H1 (cell line): ENCODE measurements at regions not wholly inside any gene's neighbourhood (a gene's known extent, or its start where the extent isn't known, plus 50 kb on each side); places are given as distances from the start of the nearest gene placed in this dataset.

ENCODE experiments used
- CHD2 ChIP-seq: IDR thresholded peaks from 2 replicates; pipeline ENCODE4 v1.6.1; 2012; ENCODE audit warnings: low read length, improper control_type of control experiment
- CTBP2 ChIP-seq: IDR thresholded peaks from 2 replicates; pipeline ENCODE4 v1.7.0; 2011; ENCODE audit warnings: borderline replicate concordance, mild to moderate bottlenecking, moderate library complexity, mixed read lengths, low read length; ENCODE audit not compliant: insufficient read depth, insufficient read length
- EP300 ChIP-seq, 2 experiments: IDR thresholded peaks; 1 replicate in 1 of 2; 2 replicates in 1 of 2; pipeline ENCODE4 v1.6.1; 2011 to 2012; ENCODE audit warnings: low read depth in 2 of 2, low read length in 2 of 2, mild to moderate bottlenecking in 2 of 2, borderline replicate concordance in 1 of 2, inconsistent platforms in 1 of 2, moderate library complexity in 1 of 2
- KDM4A ChIP-seq: IDR thresholded peaks from one replicate; pipeline ENCODE4 v1.7.1; 2012; ENCODE audit warnings: low read depth, mild to moderate bottlenecking, moderate library complexity, low read length, inconsistent platforms; ENCODE audit not compliant: severe bottlenecking
- MAFK ChIP-seq: IDR thresholded peaks from 2 replicates; pipeline ENCODE4 v1.6.1; 2012; ENCODE audit warnings: low read depth, mild to moderate bottlenecking, improper control_type of control experiment, low read length
- RXRA ChIP-seq: IDR thresholded peaks from 2 replicates; pipeline ENCODE4 v1.6.1; 2011; ENCODE audit warnings: low read depth, mild to moderate bottlenecking, low read length, moderate library complexity; ENCODE audit not compliant: insufficient read depth
- SAP30 ChIP-seq: fragments of 300-600 bp; sonication (generic); IDR thresholded peaks from 2 replicates; pipeline ENCODE4 v1.7.1; 2012; ENCODE audit warnings: low read length, moderate library complexity, mild to moderate bottlenecking, inconsistent platforms; ENCODE audit not compliant: insufficient read depth, insufficient replicate concordance
- SRF ChIP-seq: IDR thresholded peaks from 2 replicates; pipeline ENCODE4 v1.6.1; 2011; ENCODE audit warnings: mild to moderate bottlenecking, low read depth, low read length, moderate library complexity
- YY1 ChIP-seq: IDR thresholded peaks from 2 replicates; pipeline ENCODE4 v1.6.1; 2011; ENCODE audit warnings: low read depth, mild to moderate bottlenecking, low read length
- TF ChIP-seq, protein P1 (sequence below): fragments of 300-600 bp; sonication (generic); IDR thresholded peaks from 2 replicates; pipeline ENCODE4 v1.7.1; 2012; ENCODE audit warnings: low read length, moderate library complexity, mild to moderate bottlenecking, inconsistent platforms; ENCODE audit not compliant: insufficient replicate concordance

DNA sequence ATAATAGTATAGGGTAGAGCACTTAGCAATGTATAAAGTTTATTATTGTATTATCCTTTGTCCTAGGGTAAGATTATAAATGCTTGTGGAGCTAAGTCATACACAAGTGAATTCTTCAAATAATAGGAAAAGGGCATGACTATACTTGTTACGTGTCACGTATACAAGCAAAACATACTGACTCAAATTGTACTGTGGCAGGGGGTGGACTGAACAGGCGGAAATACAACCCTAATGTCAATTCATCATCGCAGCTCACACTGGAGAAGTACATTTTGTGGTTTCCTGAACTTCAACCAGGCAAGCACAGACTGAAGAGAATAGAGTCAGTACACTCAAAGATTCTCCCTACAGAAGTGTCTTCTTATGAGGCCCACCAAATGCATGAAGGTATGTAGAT, 201.0 kb downstream of the MBD2 start (continued):
- TF ChIP-seq, protein P1, sequence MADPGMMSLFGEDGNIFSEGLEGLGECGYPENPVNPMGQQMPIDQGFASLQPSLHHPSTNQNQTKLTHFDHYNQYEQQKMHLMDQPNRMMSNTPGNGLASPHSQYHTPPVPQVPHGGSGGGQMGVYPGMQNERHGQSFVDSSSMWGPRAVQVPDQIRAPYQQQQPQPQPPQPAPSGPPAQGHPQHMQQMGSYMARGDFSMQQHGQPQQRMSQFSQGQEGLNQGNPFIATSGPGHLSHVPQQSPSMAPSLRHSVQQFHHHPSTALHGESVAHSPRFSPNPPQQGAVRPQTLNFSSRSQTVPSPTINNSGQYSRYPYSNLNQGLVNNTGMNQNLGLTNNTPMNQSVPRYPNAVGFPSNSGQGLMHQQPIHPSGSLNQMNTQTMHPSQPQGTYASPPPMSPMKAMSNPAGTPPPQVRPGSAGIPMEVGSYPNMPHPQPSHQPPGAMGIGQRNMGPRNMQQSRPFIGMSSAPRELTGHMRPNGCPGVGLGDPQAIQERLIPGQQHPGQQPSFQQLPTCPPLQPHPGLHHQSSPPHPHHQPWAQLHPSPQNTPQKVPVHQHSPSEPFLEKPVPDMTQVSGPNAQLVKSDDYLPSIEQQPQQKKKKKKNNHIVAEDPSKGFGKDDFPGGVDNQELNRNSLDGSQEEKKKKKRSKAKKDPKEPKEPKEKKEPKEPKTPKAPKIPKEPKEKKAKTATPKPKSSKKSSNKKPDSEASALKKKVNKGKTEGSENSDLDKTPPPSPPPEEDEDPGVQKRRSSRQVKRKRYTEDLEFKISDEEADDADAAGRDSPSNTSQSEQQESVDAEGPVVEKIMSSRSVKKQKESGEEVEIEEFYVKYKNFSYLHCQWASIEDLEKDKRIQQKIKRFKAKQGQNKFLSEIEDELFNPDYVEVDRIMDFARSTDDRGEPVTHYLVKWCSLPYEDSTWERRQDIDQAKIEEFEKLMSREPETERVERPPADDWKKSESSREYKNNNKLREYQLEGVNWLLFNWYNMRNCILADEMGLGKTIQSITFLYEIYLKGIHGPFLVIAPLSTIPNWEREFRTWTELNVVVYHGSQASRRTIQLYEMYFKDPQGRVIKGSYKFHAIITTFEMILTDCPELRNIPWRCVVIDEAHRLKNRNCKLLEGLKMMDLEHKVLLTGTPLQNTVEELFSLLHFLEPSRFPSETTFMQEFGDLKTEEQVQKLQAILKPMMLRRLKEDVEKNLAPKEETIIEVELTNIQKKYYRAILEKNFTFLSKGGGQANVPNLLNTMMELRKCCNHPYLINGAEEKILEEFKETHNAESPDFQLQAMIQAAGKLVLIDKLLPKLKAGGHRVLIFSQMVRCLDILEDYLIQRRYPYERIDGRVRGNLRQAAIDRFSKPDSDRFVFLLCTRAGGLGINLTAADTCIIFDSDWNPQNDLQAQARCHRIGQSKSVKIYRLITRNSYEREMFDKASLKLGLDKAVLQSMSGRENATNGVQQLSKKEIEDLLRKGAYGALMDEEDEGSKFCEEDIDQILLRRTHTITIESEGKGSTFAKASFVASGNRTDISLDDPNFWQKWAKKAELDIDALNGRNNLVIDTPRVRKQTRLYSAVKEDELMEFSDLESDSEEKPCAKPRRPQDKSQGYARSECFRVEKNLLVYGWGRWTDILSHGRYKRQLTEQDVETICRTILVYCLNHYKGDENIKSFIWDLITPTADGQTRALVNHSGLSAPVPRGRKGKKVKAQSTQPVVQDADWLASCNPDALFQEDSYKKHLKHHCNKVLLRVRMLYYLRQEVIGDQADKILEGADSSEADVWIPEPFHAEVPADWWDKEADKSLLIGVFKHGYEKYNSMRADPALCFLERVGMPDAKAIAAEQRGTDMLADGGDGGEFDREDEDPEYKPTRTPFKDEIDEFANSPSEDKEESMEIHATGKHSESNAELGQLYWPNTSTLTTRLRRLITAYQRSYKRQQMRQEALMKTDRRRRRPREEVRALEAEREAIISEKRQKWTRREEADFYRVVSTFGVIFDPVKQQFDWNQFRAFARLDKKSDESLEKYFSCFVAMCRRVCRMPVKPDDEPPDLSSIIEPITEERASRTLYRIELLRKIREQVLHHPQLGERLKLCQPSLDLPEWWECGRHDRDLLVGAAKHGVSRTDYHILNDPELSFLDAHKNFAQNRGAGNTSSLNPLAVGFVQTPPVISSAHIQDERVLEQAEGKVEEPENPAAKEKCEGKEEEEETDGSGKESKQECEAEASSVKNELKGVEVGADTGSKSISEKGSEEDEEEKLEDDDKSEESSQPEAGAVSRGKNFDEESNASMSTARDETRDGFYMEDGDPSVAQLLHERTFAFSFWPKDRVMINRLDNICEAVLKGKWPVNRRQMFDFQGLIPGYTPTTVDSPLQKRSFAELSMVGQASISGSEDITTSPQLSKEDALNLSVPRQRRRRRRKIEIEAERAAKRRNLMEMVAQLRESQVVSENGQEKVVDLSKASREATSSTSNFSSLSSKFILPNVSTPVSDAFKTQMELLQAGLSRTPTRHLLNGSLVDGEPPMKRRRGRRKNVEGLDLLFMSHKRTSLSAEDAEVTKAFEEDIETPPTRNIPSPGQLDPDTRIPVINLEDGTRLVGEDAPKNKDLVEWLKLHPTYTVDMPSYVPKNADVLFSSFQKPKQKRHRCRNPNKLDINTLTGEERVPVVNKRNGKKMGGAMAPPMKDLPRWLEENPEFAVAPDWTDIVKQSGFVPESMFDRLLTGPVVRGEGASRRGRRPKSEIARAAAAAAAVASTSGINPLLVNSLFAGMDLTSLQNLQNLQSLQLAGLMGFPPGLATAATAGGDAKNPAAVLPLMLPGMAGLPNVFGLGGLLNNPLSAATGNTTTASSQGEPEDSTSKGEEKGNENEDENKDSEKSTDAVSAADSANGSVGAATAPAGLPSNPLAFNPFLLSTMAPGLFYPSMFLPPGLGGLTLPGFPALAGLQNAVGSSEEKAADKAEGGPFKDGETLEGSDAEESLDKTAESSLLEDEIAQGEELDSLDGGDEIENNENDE: no peak
- TF ChIP-seq CTBP2 (no peak), EP300 (IDR thresholded peaks at IDR 0.05; ENCODE audit: borderline replicate concordance in 1 of 2, low read depth in 2 of 2, low read length in 2 of 2) (no peak), CHD2 (no peak), YY1 (no peak), SAP30 (no peak), SRF (no peak), KDM4A (no peak), RXRA (no peak), MAFK (no peak)
